Psoas muscle (tissue), 7 donors: ENCODE measurements at regions not wholly inside any gene's neighbourhood (a gene's known extent, or its start where the extent isn't known, plus 50 kb on each side); places are given as distances from the start of the nearest gene placed in this dataset.

ENCODE experiments used
- ATAC-seq, 4 donors: fragments of 200-7000 bp; cut with Tn5 transposase; one replicate each; pipeline ENCODE4 v1.9.1; 2020; ENCODE audit warnings: moderate library complexity in 3 of 4, mild to moderate bottlenecking in 2 of 4
- DNase-seq, 2 donors: peaks; one replicate each; pipeline ENCODE4 v3.0.0-alpha.2; 2020
- H3K27ac ChIP-seq: fragments of 200-600 bp; one replicate; pipeline ENCODE4 v1.8.0; 2022
- H3K27me3 ChIP-seq, 3 donors: fragments of 200-600 bp in 1 of 3; one replicate each; pipeline versions ENCODE4 v1.6.1 to v1.8.0; 2013 to 2022; ENCODE audit warnings: low read length in 2 of 3, mild to moderate bottlenecking in 2 of 3, moderate library complexity in 1 of 3; ENCODE audit not compliant: insufficient read depth in 3 of 3
- H3K36me3 ChIP-seq, 2 donors: fragments of 200-600 bp in 1 of 2; one replicate each; pipeline versions ENCODE4 v1.6.1 to v1.8.0; 2013 to 2022; ENCODE audit warnings: low read depth in 1 of 2, mild to moderate bottlenecking in 1 of 2, moderate library complexity in 1 of 2; ENCODE audit not compliant: insufficient read depth in 1 of 2
- H3K4me1 ChIP-seq: fragments of 200-600 bp; one replicate; pipeline ENCODE4 v1.8.0; 2022
- H3K4me3 ChIP-seq: fragments of 200-600 bp; one replicate; pipeline ENCODE4 v1.8.0; 2022; ENCODE audit warnings: mild to moderate bottlenecking
- H3K9me3 ChIP-seq: fragments of 200-600 bp; one replicate; pipeline ENCODE4 v1.8.0; 2022
- WGBS, 3 donors: extraction: QIAGEN DNeasy Blood & Tissue Kit; methylation state at CpG; one replicate each; pipeline versions ENCODE4 v1.1.6 to v1.1.7; 2013; 5-methylcytosine and 5-hydroxymethylcytosine counted together
- intact Hi-C, 2 donors: fragments of 100-400 bp; cut with DNase I; formaldehyde crosslinking; loops; one replicate each; pipeline versions ENCODE4 v1.11.0 to v1.14.2; 2022
- TF ChIP-seq, protein P1 (sequence below): fragments of 200-600 bp; IDR thresholded peaks from one replicate; pipeline ENCODE4 v1.8.0; 2022; ENCODE audit warnings: antibody characterized with exemption
- donor health status: healthy with polysubstance abuse.
- donor health status: DM: no; HTN: no; CAD: no; lungs with moderate emphysema.
- donor health status: Bipolar disorder and iron deficiency.
- donor health status: healthy.
- donor health status: DM: yes; HTN: yes; CAD: no.
- donor health status: DM: no; HTN: no; CAD: no.
- donor health status: DM: yes; HTN: yes; CAD: no.

DNA sequence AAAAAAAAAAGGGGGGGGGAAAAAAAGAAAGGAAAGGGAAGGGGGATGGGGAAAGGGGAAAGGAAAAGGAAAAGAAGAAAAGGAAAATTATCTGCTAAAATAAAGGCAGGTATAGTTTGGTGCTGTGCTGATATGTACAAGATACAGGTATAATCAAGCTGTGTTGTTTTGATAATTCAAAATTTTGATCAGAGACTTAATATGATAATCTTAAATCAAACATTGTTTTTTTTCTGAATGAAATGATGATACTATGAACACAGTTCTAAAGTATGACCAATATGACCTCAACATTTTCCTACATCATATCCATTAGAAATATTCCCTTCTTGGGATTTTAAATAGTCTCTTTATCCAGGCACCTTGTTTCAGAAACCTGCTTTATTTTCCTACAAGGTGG lies 115.6 kb upstream of the TRPM3 start:
- Histone ChIP-seq H3K4me1 (no peaks in the 10 kb centered on the region), H3K4me3 (no peak overlapping the region), H3K27me3 (no peaks in the 10 kb centered on the region), H3K36me3 (no peaks in the 10 kb centered on the region), H3K9me3 (no peaks in the 10 kb centered on the region), H3K27ac (no peak overlapping the region)
- ATAC-seq (no peak), DNase-seq (no peak)
- TF ChIP-seq, protein P1, sequence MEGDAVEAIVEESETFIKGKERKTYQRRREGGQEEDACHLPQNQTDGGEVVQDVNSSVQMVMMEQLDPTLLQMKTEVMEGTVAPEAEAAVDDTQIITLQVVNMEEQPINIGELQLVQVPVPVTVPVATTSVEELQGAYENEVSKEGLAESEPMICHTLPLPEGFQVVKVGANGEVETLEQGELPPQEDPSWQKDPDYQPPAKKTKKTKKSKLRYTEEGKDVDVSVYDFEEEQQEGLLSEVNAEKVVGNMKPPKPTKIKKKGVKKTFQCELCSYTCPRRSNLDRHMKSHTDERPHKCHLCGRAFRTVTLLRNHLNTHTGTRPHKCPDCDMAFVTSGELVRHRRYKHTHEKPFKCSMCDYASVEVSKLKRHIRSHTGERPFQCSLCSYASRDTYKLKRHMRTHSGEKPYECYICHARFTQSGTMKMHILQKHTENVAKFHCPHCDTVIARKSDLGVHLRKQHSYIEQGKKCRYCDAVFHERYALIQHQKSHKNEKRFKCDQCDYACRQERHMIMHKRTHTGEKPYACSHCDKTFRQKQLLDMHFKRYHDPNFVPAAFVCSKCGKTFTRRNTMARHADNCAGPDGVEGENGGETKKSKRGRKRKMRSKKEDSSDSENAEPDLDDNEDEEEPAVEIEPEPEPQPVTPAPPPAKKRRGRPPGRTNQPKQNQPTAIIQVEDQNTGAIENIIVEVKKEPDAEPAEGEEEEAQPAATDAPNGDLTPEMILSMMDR, result no peak
- intact Hi-C loops, result no loop called here

DNA sequence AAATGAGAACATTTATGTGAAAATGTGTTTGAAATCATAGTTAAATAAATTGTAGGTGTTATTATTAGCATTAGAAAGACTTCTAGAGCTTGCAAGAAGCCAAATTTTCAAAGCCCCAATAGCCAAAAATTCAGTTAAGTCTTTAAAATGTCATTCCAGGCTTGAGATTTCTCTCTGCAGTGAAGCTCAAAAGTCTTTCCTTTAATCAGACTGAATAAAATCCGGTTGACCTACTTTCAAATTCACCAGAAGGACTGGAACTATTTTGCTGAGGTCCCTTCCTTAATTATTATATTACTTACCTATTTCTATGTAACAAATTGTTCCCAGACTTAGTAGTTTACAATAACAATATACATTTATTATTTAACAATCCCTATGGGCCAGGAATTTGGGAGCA lies 112.2 kb upstream of the TRPM3 start:
- Histone ChIP-seq H3K4me1 (no peaks in the 10 kb centered on the region), H3K9me3 (no peaks in the 10 kb centered on the region), H3K27me3 (no peaks in the 10 kb centered on the region), H3K36me3 (no peaks in the 10 kb centered on the region), H3K4me3 (no peak overlapping the region), H3K27ac (no peak overlapping the region)
- WGBS, 3 donors, result 67 to 90% (median 73%) methylated on average over 1 of the region's 1 CpG
- no peak for DNase-seq
- intact Hi-C loops, result no loop called here
- ATAC-seq, result no peak
- TF ChIP-seq, protein P1, result no peak

- 83 to 93% (median 89%) methylated on average over 1 of the region's 1 CpG for WGBS, 3 donors
- TF ChIP-seq, protein P1, result no peak
- H3K4me3 ChIP-seq, result no peak overlapping the region
- no peaks in the 10 kb centered on the region for H3K36me3 ChIP-seq
- no peaks in the 10 kb centered on the region for H3K9me3 ChIP-seq
- H3K27me3 ChIP-seq, result no peaks in the 10 kb centered on the region
- ATAC-seq, result no peak
- DNase-seq, result no peak
- no peaks in the 10 kb centered on the region for H3K4me1 ChIP-seq
- no peak overlapping the region for H3K27ac ChIP-seq
- intact Hi-C loops, result no loop called here
Measured at GRCh38 chr9:71223953-71224538, 102.6 kb upstream of the TRPM3 start.

DNA sequence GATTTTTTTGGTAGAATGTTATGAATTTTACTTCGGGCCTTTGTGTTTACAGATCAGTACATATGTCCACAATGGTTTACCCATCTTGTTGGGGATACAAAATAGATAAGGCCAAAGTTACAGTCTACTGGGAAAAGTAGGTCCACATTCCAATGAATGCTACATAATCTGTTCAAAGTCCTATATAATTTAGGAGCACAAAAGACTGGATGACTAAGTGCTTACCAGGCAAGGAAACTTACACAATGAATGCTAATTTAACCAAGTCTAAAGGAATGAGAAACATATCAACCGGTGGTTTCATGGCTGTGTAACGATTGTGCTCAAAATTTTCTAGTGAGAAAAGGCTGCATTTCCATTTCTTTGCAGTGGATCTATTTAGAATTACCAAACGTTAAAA lies 97.4 kb upstream of the TRPM3 start:
- DNase-seq (no peak), ATAC-seq (no peak)
- 57 to 60% (median 58%) methylated on average over 4 of the region's 4 CpGs for WGBS, 3 donors
- no peaks in the 10 kb centered on the region for H3K36me3 ChIP-seq
- intact Hi-C loops, result no loop called here
- H3K27ac ChIP-seq, result no peak overlapping the region
- H3K9me3 ChIP-seq, result peaks cover 3% of the 10 kb centered on the region
- no peaks in the 10 kb centered on the region for H3K27me3 ChIP-seq
- TF ChIP-seq, protein P1, result no peak
- no peaks in the 10 kb centered on the region for H3K4me1 ChIP-seq
- H3K4me3 ChIP-seq, result no peak overlapping the region

- intact Hi-C loops, result no loop called here
- no peaks in the 10 kb centered on the region for H3K4me1 ChIP-seq
- H3K36me3 ChIP-seq, result no peaks in the 10 kb centered on the region
- H3K27ac ChIP-seq, result no peak overlapping the region
- H3K4me3 ChIP-seq, result no peak overlapping the region
- no peak for DNase-seq
- peaks cover 10% of the 10 kb centered on the region for H3K9me3 ChIP-seq
- TF ChIP-seq, protein P1, result no peak
- H3K27me3 ChIP-seq, result no peaks in the 10 kb centered on the region
- no peak for ATAC-seq
Measured at GRCh38 chr9:71213633-71214032, 92.2 kb upstream of the TRPM3 start.
